ENCODE measurements at regions not wholly inside any gene's neighbourhood (a gene's known extent, or its start where the extent isn't known, plus 50 kb on each side); places are given as distances from the start of the nearest gene placed in this dataset.

DNA sequence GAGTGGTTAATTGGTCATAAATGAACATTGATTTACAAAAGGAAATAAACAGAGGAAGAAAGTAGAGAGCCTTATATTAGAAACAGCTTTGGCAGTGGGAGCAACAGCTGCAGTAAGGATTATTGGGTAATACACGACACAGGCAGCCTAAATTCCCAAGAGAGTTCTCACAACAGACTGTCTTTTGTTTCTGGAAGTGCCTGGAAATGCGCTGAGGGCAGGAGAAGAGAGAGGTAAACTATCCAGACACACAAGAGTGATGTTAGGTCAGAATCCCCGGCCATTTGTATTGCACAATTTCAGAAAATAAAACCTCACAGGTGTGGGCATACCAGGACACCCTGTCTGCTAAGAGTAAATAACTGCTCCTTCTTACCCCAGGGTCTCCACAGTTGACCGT lies 450.4 kb upstream of the CTNND2 start:
- DNase-seq (ENCODE audit: low spot score) = no peak

DNA sequence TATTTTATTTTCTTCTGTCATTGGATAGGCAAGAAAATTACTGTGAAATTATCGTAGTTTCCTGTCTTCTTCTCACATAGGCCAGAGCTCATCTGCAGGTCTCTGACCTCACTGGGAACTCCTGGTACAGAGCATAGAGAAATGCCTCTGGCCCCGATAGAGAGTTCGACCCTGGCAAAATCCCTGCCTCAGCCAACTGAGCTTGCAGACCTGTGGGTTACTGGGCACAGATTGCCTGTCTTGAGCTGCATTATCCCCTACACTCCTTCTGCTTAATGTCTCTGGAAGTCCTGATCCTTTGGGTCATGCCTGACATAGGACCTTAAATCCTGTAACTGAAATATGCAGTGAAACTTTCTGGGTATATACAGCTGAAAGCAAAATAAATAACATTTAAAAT lies 439.3 kb upstream of the CTNND2 start:
- no peak for DNase-seq (ENCODE audit: low spot score)

GRCh38 chr5:12335938-12336337 lies 431.7 kb upstream of the CTNND2 start:
- no peak for DNase-seq (ENCODE audit: low spot score)

DNA sequence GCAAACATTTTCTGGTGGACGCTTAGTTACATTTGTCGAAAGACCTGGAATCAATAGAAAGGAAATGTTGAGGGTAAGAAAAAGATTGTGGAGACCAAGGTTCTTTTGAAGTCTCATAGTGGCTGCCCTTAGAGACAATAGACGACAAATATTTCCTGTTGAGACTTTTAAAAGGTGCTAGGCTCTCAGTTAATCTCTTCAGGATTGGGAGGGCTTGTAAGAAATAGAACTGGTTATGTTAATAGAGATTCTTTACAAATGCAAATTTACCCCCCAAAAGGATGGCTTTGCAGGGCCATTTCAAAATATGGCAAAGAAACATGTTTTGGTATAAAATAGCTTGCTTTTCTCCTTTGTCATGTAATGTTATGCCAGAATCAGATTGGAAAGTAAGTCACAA lies 428.2 kb upstream of the CTNND2 start:
- DNase-seq (ENCODE audit: low spot score) = no peak

DNA sequence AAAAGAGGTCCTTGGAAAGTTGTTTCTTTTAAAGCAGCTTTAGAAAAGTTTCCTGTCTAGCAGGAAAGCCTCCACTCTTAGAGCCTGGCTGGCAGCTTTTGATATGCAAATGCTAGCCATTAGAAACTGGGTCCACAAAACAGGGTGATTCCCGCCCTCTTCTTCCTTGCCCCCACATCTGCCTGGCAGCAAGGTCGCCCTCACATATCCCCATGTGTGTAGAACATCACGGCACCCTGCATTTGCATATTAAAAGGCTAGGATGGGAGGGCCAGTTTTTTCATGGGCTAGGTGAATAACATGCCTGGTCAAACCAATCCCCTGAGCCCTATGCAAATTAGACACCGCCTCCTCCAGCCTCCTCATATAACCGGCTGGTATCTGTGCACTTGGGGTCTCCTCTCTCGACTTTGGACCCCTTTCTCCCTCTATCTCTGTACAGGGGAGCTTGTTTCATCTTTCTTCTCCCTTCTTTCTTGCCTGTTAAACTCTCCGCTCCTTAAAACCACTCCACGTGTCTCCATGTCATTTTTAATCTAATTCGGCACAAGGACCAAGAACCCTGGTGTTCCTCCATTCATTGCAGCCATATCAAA lies 426.8 kb upstream of the CTNND2 start:
- DNase-seq (ENCODE audit: low spot score) = peak; percentile 22

GRCh38 chr5:12330381-12330780 lies 426.1 kb upstream of the CTNND2 start:
- no peak for DNase-seq (ENCODE audit: low spot score)

- DNase-seq (ENCODE audit: low spot score) = peak; percentile 44
Measured at GRCh38 chr5:12323637-12324229, 419.5 kb upstream of the CTNND2 start.

- no peak for DNase-seq (ENCODE audit: low spot score)
Measured at GRCh38 chr5:12322042-12322441, 417.8 kb upstream of the CTNND2 start.

GRCh38 chr5:12320331-12320730 lies 416.1 kb upstream of the CTNND2 start:
- no peak for DNase-seq (ENCODE audit: low spot score)

- DNase-seq (ENCODE audit: low spot score) = no peak
Measured at GRCh38 chr5:12316812-12317211, 412.6 kb upstream of the CTNND2 start.

GRCh38 chr5:12315461-12315860 lies 411.2 kb upstream of the CTNND2 start:
- DNase-seq (ENCODE audit: low spot score) = no peak

DNA sequence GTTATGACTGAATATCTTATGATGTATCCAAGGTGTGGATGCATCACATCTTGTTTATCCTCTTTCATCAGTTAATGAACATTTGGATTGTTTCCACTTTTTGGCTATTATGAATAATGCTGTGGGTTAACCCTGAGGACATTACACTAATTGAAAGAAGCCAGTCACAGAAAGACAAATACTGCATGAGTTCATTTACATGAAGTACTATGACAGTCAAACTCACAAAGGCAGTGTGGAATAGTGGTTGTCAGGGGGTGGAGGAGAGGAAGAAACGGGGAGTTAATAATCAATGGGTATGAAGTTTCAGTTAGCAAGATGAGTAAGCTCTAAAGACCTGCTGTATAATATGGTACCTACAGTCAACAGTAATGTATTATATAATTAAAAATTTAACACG lies 409.4 kb upstream of the CTNND2 start:
- no peak for DNase-seq (ENCODE audit: low spot score)

GRCh38 chr5:12312343-12312742 lies 408.1 kb upstream of the CTNND2 start:
- no peak for DNase-seq (ENCODE audit: low spot score)

GRCh38 chr5:12294151-12294550 lies 389.9 kb upstream of the CTNND2 start:
- no peak for DNase-seq (ENCODE audit: low spot score)

GRCh38 chr5:12292610-12293204 lies 388.5 kb upstream of the CTNND2 start:
- DNase-seq (ENCODE audit: low spot score) = peak; percentile 31

DNA sequence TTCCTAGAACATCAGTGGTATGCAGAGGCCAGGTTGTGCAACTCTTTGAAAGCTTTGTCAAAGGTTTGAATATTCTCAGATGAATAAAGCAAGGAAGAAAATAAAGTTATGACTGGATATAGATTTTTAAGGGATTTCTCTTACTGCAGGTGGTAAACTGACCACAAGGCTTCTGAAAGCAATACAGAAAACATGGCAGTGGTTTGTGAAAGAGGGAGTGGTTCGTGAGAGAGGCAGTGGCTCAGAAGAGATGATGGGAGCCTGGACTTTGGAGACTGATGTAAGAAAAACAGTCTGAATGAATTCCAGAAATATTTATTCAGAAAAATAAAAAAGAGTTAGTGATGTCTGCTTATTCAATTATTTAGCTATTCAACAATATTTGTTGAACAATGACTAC lies 380.4 kb upstream of the CTNND2 start:
- DNase-seq (ENCODE audit: low spot score) = no peak

GRCh38 chr5:12277504-12278192 lies 373.4 kb upstream of the CTNND2 start:
- no peak for DNase-seq (ENCODE audit: low spot score)

DNA sequence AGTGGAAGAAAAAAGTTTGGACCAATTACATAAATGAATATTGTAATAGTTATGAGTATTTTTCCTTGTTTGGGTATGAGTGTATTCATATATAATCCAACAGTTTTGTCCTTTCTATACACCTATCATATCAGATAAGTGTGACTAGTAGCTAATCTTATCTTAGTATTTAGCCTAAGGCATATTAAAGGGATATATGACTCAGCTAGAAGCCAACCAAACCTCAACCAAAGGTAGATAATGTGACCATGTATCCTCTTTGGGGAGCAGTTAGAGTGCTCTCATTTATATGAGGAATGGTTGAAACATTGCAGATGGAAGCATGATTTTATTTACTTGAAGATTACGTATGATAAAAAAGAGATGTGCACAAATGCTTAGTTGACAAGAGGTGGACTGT lies 370.0 kb upstream of the CTNND2 start:
- no peak for DNase-seq (ENCODE audit: low spot score)

GRCh38 chr5:12272389-12272788 lies 368.1 kb upstream of the CTNND2 start:
- peak; percentile 43 for DNase-seq (ENCODE audit: low spot score)

DNA sequence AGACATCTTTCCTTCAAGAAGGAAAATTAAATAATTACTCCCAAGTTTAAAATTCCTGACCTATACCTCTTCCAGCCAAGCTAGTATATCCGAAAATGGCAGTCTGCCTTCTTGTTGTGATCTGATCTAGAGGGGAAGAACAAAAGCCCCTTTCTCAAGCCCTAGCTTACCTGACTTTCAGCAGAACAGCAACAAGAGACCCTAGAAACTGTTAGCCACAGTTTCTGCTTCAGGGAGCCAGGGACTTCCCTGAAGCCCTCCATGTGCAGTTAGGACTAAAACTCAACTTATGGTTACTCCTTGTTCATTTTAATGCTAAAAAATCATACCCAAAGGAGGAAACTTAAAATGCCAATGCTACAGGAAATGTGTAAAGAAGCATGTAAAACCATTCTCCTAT lies 366.7 kb upstream of the CTNND2 start:
- no peak for DNase-seq (ENCODE audit: low spot score)

DNA sequence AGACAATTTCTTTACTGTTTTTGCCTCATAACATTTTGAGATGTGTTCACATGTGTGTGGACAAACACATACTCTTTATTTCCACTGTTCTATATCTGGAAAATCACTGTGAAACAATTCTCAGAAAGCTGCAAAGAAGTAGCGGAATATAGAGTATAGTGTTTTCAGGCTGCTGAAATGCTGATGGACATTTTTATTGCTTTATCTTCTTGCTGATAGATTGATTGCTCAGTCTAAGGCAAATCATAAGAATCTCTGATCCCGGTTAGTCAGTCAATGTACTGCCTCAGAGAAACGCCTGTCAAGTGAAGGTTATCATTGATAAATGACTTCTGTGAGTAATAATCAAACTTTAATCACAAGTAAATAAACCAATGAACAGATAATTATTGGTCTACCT lies 364.9 kb upstream of the CTNND2 start:
- DNase-seq (ENCODE audit: low spot score) = no peak

GRCh38 chr5:12258549-12258948 lies 354.3 kb upstream of the CTNND2 start:
- DNase-seq (ENCODE audit: low spot score) = no peak

DNA sequence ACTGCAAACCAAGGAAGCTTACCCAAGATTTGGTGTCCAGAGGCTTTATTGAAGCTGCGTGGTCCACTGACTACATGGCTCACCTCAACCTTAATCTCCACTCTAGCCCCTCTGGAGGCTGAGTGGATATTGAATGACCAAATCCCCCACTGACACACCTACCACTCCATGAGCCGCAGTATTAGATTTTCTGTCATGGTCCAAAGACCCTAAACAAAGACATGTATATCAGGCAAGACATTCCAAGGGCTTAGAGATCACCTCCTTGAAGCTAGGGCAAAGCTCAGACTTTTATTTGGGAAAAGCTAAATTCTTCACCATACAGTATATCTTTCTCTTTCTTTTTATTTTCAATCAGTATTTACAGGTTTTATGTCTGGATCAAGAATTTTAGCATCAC lies 346.2 kb upstream of the CTNND2 start:
- DNase-seq (ENCODE audit: low spot score) = peak; percentile 35
